ENCODE measurements at regions not wholly inside any gene's neighbourhood (a gene's known extent, or its start where the extent isn't known, plus 50 kb on each side); places are given as distances from the start of the nearest gene placed in this dataset.

DNA sequence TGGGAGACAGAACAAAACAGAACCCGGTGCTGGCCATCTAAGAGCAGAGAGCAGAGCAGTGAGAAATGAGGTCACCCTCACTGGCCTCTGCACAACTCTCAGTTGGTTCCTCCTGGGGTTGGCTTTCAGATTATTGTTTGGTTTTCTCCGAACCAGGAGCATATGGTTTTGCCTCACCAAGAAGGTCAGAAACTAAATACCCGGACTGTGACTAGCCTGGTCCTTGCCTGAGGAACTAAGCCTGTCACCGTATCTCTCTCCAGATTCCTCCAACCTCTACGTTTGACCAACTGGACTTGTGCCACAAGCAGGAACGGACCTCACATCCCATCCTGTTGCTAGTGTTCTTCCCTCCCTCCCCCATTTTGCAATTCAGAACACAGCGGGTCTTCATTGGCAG, 450.4 kb upstream of the JARID2 start:
- H2BK120ac ChIP-seq (ENCODE audit: low read depth, low read length), result no peak overlapping the region
- H3K9me3 ChIP-seq (ENCODE audit: control insufficient read depth, low read length), result no peaks in the 10 kb centered on the region
- H2BK5ac ChIP-seq (ENCODE audit: low read depth, low read length, poor library complexity, severe bottlenecking), result no peak overlapping the region
- H2BK15ac ChIP-seq (ENCODE audit: low read depth, poor library complexity, severe bottlenecking), result no peak overlapping the region
- no peak overlapping the region for H3K4ac ChIP-seq (ENCODE audit: low read depth in 1 of 2, low read length in 2 of 2)
- H2AFZ ChIP-seq (ENCODE audit: low read depth, low read length), result no peak overlapping the region
- no peaks in the 10 kb centered on the region for H3K27me3 ChIP-seq (ENCODE audit: control insufficient read depth in 1 of 2, insufficient read depth in 1 of 2, low read length in 2 of 2)
- no peaks in the 10 kb centered on the region for H3K79me1 ChIP-seq (replicated peaks; ENCODE audit: low read length, poor library complexity, severe bottlenecking)
- H2BK12ac ChIP-seq (ENCODE audit: low read length in 2 of 2), result no peak overlapping the region
- H3K14ac ChIP-seq (ENCODE audit: low read length in 2 of 2), result no peak overlapping the region
- H3K4me1 ChIP-seq (ENCODE audit: control insufficient read depth, insufficient read depth, low read depth, low read length), result no peaks in the 10 kb centered on the region
- H3K4me2 ChIP-seq (ENCODE audit: low read length, poor library complexity, severe bottlenecking), result no peak overlapping the region
- H3K27ac ChIP-seq (ENCODE audit: low read length, poor library complexity, severe bottlenecking), result no peak overlapping the region
- no peak overlapping the region for H3K23ac ChIP-seq (ENCODE audit: low read length in 2 of 2)
- DNase-seq, result no peak
- no peak overlapping the region for H3K18ac ChIP-seq (ENCODE audit: low read depth in 1 of 2, low read length in 2 of 2)
- no peak overlapping the region for H3K9ac ChIP-seq (ENCODE audit: low read length)
- H4K91ac ChIP-seq (ENCODE audit: low read length), result peak overlapping the region; percentile 81
- H3K36me3 ChIP-seq (ENCODE audit: control insufficient read depth in 1 of 2, insufficient read depth in 2 of 2, low read depth in 1 of 2, low read length in 2 of 2), result no peaks in the 10 kb centered on the region
- H2AK5ac ChIP-seq (ENCODE audit: low read length, severe bottlenecking), result no peak overlapping the region
- H3K4me3 ChIP-seq (ENCODE audit: insufficient read depth in 1 of 2, low read depth in 1 of 2, low read length in 2 of 2), result no peak overlapping the region
- 92% methylated on average over 7 of the region's 7 CpGs for WGBS
- H4K8ac ChIP-seq (ENCODE audit: low read length), result no peak overlapping the region

- no peaks in the 10 kb centered on the region for H3K36me3 ChIP-seq (ENCODE audit: control insufficient read depth in 1 of 2, insufficient read depth in 2 of 2, low read depth in 1 of 2, low read length in 2 of 2)
- no peak overlapping the region for H2BK120ac ChIP-seq (ENCODE audit: low read depth, low read length)
- H3K4me3 ChIP-seq (ENCODE audit: insufficient read depth in 1 of 2, low read depth in 1 of 2, low read length in 2 of 2), result no peak overlapping the region
- H3K27me3 ChIP-seq (ENCODE audit: control insufficient read depth in 1 of 2, insufficient read depth in 1 of 2, low read length in 2 of 2), result no peaks in the 10 kb centered on the region
- H3K14ac ChIP-seq (ENCODE audit: low read length in 2 of 2), result no peak overlapping the region
- no peak overlapping the region for H3K4me2 ChIP-seq (ENCODE audit: low read length, poor library complexity, severe bottlenecking)
- no peaks in the 10 kb centered on the region for H3K4me1 ChIP-seq (ENCODE audit: control insufficient read depth, insufficient read depth, low read depth, low read length)
- H4K91ac ChIP-seq (ENCODE audit: low read length), result no peak overlapping the region
- H3K9ac ChIP-seq (ENCODE audit: low read length), result no peak overlapping the region
- no peak overlapping the region for H2AFZ ChIP-seq (ENCODE audit: low read depth, low read length)
- no peaks in the 10 kb centered on the region for H3K9me3 ChIP-seq (ENCODE audit: control insufficient read depth, low read length)
- no peak overlapping the region for H2BK12ac ChIP-seq (ENCODE audit: low read length in 2 of 2)
- DNase-seq, result no peak
- no peak overlapping the region for H4K8ac ChIP-seq (ENCODE audit: low read length)
- WGBS, result 89% methylated on average over 2 of the region's 2 CpGs
- H3K79me1 ChIP-seq (replicated peaks; ENCODE audit: low read length, poor library complexity, severe bottlenecking), result no peaks in the 10 kb centered on the region
- H3K23ac ChIP-seq (ENCODE audit: low read length in 2 of 2), result no peak overlapping the region
- H2BK5ac ChIP-seq (ENCODE audit: low read depth, low read length, poor library complexity, severe bottlenecking), result no peak overlapping the region
- no peak overlapping the region for H3K27ac ChIP-seq (ENCODE audit: low read length, poor library complexity, severe bottlenecking)
- H2AK5ac ChIP-seq (ENCODE audit: low read length, severe bottlenecking), result no peak overlapping the region
- no peak overlapping the region for H3K18ac ChIP-seq (ENCODE audit: low read depth in 1 of 2, low read length in 2 of 2)
- no peak overlapping the region for H3K4ac ChIP-seq (ENCODE audit: low read depth in 1 of 2, low read length in 2 of 2)
- H2BK15ac ChIP-seq (ENCODE audit: low read depth, poor library complexity, severe bottlenecking), result no peak overlapping the region
Observed at GRCh38 chr6:14796974-14797762, 448.7 kb upstream of the JARID2 start.

- Histone ChIP-seq H3K4me1 (ENCODE audit: control insufficient read depth, insufficient read depth, low read depth, low read length) (no peaks in the 10 kb centered on the region), H3K27me3 (ENCODE audit: control insufficient read depth in 1 of 2, insufficient read depth in 1 of 2, low read length in 2 of 2) (no peaks in the 10 kb centered on the region), H2AFZ (ENCODE audit: low read depth, low read length) (no peak overlapping the region), H3K36me3 (ENCODE audit: control insufficient read depth in 1 of 2, insufficient read depth in 2 of 2, low read depth in 1 of 2, low read length in 2 of 2) (no peaks in the 10 kb centered on the region), H3K4me3 (ENCODE audit: insufficient read depth in 1 of 2, low read depth in 1 of 2, low read length in 2 of 2) (no peak overlapping the region), H2BK12ac (ENCODE audit: low read length in 2 of 2) (peak overlapping the region in 1 of 2 experiments; percentile 66), H3K14ac (ENCODE audit: low read length in 2 of 2) (no peak overlapping the region), H3K4me2 (ENCODE audit: low read length, poor library complexity, severe bottlenecking) (no peak overlapping the region), H2BK15ac (ENCODE audit: low read depth, poor library complexity, severe bottlenecking) (no peak overlapping the region), H3K9me3 (ENCODE audit: control insufficient read depth, low read length) (no peaks in the 10 kb centered on the region), H4K91ac (ENCODE audit: low read length) (no peak overlapping the region), H3K9ac (ENCODE audit: low read length) (no peak overlapping the region), H3K27ac (ENCODE audit: low read length, poor library complexity, severe bottlenecking) (no peak overlapping the region), H3K4ac (ENCODE audit: low read depth in 1 of 2, low read length in 2 of 2) (no peak overlapping the region), H2BK5ac (ENCODE audit: low read depth, low read length, poor library complexity, severe bottlenecking) (no peak overlapping the region), H2BK120ac (ENCODE audit: low read depth, low read length) (no peak overlapping the region), H3K23ac (ENCODE audit: low read length in 2 of 2) (no peak overlapping the region), H3K79me1 (replicated peaks; ENCODE audit: low read length, poor library complexity, severe bottlenecking) (no peaks in the 10 kb centered on the region), H2AK5ac (ENCODE audit: low read length, severe bottlenecking) (no peak overlapping the region), H3K18ac (ENCODE audit: low read depth in 1 of 2, low read length in 2 of 2) (peak overlapping the region in 1 of 2 experiments; percentile 28), H4K8ac (ENCODE audit: low read length) (no peak overlapping the region)
- no peak for DNase-seq
Observed at GRCh38 chr6:14797875-14798593, 447.8 kb upstream of the JARID2 start.

- Histone ChIP-seq H3K4me1 (ENCODE audit: control insufficient read depth, insufficient read depth, low read depth, low read length) (no peaks in the 10 kb centered on the region), H3K4me2 (ENCODE audit: low read length, poor library complexity, severe bottlenecking) (no peak overlapping the region), H3K27me3 (ENCODE audit: control insufficient read depth in 1 of 2, insufficient read depth in 1 of 2, low read length in 2 of 2) (no peaks in the 10 kb centered on the region), H3K9ac (ENCODE audit: low read length) (no peak overlapping the region), H2BK120ac (ENCODE audit: low read depth, low read length) (no peak overlapping the region), H4K91ac (ENCODE audit: low read length) (no peak overlapping the region), H4K8ac (ENCODE audit: low read length) (no peak overlapping the region), H3K27ac (ENCODE audit: low read length, poor library complexity, severe bottlenecking) (no peak overlapping the region), H2BK5ac (ENCODE audit: low read depth, low read length, poor library complexity, severe bottlenecking) (no peak overlapping the region), H3K9me3 (ENCODE audit: control insufficient read depth, low read length) (no peaks in the 10 kb centered on the region), H3K14ac (ENCODE audit: low read length in 2 of 2) (no peak overlapping the region), H2AFZ (ENCODE audit: low read depth, low read length) (no peak overlapping the region), H3K4ac (ENCODE audit: low read depth in 1 of 2, low read length in 2 of 2) (no peak overlapping the region), H2BK12ac (ENCODE audit: low read length in 2 of 2) (peak overlapping the region in 1 of 2 experiments; percentile 66), H2AK5ac (ENCODE audit: low read length, severe bottlenecking) (no peak overlapping the region), H3K79me1 (replicated peaks; ENCODE audit: low read length, poor library complexity, severe bottlenecking) (no peaks in the 10 kb centered on the region), H2BK15ac (ENCODE audit: low read depth, poor library complexity, severe bottlenecking) (no peak overlapping the region), H3K18ac (ENCODE audit: low read depth in 1 of 2, low read length in 2 of 2) (peak overlapping the region in 1 of 2 experiments; percentile 28), H3K36me3 (ENCODE audit: control insufficient read depth in 1 of 2, insufficient read depth in 2 of 2, low read depth in 1 of 2, low read length in 2 of 2) (no peaks in the 10 kb centered on the region), H3K23ac (ENCODE audit: low read length in 2 of 2) (no peak overlapping the region), H3K4me3 (ENCODE audit: insufficient read depth in 1 of 2, low read depth in 1 of 2, low read length in 2 of 2) (no peak overlapping the region)
- DNase-seq, result no peak
- 89% methylated on average over 4 of the region's 4 CpGs for WGBS
Observed at GRCh38 chr6:14798594-14798982, 447.3 kb upstream of the JARID2 start.

Measured in mesenchymal stem cell (in vitro differentiated cells and primary cell).